ENCODE measurements at regions not wholly inside any gene's neighbourhood (a gene's known extent, or its start where the extent isn't known, plus 50 kb on each side); places are given as distances from the start of the nearest gene placed in this dataset.

DNA sequence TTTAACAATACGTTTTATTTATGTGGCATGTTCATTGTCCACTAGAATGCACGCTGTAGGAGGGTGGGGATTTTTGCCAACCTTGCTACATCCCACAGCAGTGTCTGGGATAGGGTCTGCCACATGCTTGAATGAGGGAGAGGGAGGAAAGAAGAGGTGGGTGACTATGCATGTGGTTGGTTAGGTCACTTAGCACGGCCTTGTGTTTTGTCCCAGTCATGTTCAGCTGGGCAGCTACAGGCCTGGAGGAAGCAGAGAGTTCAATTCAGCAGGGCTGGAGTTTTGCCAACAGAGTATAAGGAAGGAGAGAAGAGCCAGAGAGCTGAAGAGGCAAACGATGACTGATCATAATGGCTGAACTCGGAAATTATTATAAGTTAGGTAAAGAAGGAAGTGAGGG, 268.4 kb upstream of the NSMCE3 start:
- TF ChIP-seq, protein P1, sequence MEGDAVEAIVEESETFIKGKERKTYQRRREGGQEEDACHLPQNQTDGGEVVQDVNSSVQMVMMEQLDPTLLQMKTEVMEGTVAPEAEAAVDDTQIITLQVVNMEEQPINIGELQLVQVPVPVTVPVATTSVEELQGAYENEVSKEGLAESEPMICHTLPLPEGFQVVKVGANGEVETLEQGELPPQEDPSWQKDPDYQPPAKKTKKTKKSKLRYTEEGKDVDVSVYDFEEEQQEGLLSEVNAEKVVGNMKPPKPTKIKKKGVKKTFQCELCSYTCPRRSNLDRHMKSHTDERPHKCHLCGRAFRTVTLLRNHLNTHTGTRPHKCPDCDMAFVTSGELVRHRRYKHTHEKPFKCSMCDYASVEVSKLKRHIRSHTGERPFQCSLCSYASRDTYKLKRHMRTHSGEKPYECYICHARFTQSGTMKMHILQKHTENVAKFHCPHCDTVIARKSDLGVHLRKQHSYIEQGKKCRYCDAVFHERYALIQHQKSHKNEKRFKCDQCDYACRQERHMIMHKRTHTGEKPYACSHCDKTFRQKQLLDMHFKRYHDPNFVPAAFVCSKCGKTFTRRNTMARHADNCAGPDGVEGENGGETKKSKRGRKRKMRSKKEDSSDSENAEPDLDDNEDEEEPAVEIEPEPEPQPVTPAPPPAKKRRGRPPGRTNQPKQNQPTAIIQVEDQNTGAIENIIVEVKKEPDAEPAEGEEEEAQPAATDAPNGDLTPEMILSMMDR (IDR thresholded peaks at IDR 0.05) = no peak
- TF ChIP-seq POLR2A (IDR thresholded peaks at IDR 0.05) = no peak
- no peaks in the 10 kb centered on the region for H3K36me3 ChIP-seq
- H3K4me1 ChIP-seq = no peaks in the 10 kb centered on the region
- no peaks in the 10 kb centered on the region for H3K9me3 ChIP-seq
- WGBS, 2 donors = 49 to 50% methylated on average over 5 of the region's 5 CpGs
- no peaks in the 10 kb centered on the region for H3K27me3 ChIP-seq
- H3K27ac ChIP-seq = no peak overlapping the region
- intact Hi-C loops (cut with DNase I) = no loop called here
- no peak for DNase-seq
- no peak overlapping the region for H3K4me3 ChIP-seq

DNA sequence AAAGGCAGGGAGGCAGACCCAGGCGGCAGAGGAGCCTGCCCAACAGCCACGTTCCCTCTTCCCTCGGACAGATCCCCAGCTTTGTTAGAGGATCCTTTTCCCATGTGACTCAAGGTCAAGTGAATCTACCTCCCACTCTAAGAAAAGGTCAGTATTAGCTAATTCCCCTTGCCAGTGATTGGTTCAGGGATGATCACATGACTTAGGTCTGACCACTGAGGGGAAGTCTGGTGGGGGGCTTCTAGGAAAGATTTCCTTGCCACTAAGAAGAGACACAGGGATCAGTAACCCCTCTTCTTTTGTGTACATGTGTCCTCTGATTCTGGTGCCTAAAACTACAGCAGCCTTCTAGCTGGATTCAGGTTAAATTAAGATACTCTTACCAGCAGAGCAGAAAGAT, 266.3 kb upstream of the NSMCE3 start:
- H3K9me3 ChIP-seq = no peaks in the 10 kb centered on the region
- no peaks in the 10 kb centered on the region for H3K4me1 ChIP-seq
- H3K27me3 ChIP-seq = no peaks in the 10 kb centered on the region
- no peak overlapping the region for H3K27ac ChIP-seq
- H3K36me3 ChIP-seq = no peaks in the 10 kb centered on the region
- TF ChIP-seq POLR2A (IDR thresholded peaks at IDR 0.05) = no peak
- TF ChIP-seq, protein P1 (IDR thresholded peaks at IDR 0.05) = no peak
- no peak overlapping the region for H3K4me3 ChIP-seq
- intact Hi-C loops (cut with DNase I) = no loop called here
- DNase-seq = no peak
- 79 to 81% methylated on average over 3 of the region's 3 CpGs for WGBS, 2 donors

DNA sequence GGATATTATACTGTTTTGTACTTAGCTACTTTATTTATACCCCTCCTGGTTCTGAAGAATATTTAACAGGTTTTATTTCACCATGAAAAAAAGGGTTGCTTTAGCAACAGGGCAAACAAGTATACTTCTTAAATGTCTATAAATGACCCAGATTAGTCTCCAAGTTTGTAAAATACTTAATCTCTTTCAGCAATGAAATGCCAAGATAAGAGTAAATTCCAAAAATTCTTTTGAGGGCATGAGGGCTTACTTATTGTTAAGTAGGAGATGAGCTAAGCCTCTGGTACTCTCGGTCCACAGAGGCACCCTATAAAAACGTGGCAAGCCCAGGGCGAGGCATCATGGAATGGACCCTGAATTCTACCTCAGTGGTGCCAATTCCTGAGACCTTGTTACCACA, 264.8 kb upstream of the NSMCE3 start:
- intact Hi-C loops (cut with DNase I) = no loop called here
- Histone ChIP-seq H3K27ac (no peak overlapping the region), H3K4me1 (no peaks in the 10 kb centered on the region), H3K27me3 (no peaks in the 10 kb centered on the region), H3K9me3 (no peaks in the 10 kb centered on the region), H3K4me3 (no peak overlapping the region), H3K36me3 (no peaks in the 10 kb centered on the region)
- WGBS, 2 donors = 24 to 57% methylated on average over 3 of the region's 3 CpGs
- no peak for TF ChIP-seq POLR2A (IDR thresholded peaks at IDR 0.05)
- TF ChIP-seq, protein P1 (IDR thresholded peaks at IDR 0.05) = no peak
- DNase-seq = no peak

- Histone ChIP-seq H3K36me3 (no peaks in the 10 kb centered on the region), H3K4me3 (no peak overlapping the region), H3K4me1 (no peaks in the 10 kb centered on the region), H3K27me3 (no peaks in the 10 kb centered on the region), H3K27ac (no peak overlapping the region), H3K9me3 (no peaks in the 10 kb centered on the region)
- TF ChIP-seq, protein P1 (IDR thresholded peaks at IDR 0.05) = no peak
- TF ChIP-seq POLR2A (IDR thresholded peaks at IDR 0.05) = no peak
- intact Hi-C loops (cut with DNase I) = no loop called here
- WGBS, 2 donors = 47 to 55% methylated on average over 5 of the region's 5 CpGs
- no peak for DNase-seq
Observed at GRCh38 chr15:29533647-29534046, 264.0 kb upstream of the NSMCE3 start.

GRCh38 chr15:29532296-29532695, 262.7 kb upstream of the NSMCE3 start:
- H3K27ac ChIP-seq = no peak overlapping the region
- intact Hi-C loops (cut with DNase I) = no loop called here
- no peak overlapping the region for H3K4me3 ChIP-seq
- H3K4me1 ChIP-seq = no peaks in the 10 kb centered on the region
- WGBS, 2 donors = 73 to 74% methylated on average over 1 of the region's 1 CpG
- H3K36me3 ChIP-seq = no peaks in the 10 kb centered on the region
- peaks cover 0 to 3% (median 0%) of the 10 kb centered on the region in 4 donors for H3K27me3 ChIP-seq
- DNase-seq = no peak
- TF ChIP-seq POLR2A (IDR thresholded peaks at IDR 0.05) = no peak
- TF ChIP-seq, protein P1 (IDR thresholded peaks at IDR 0.05) = no peak
- no peaks in the 10 kb centered on the region for H3K9me3 ChIP-seq
